Aorta (tissue), 5 donors: ENCODE measurements at regions not wholly inside any gene's neighbourhood (a gene's known extent, or its start where the extent isn't known, plus 50 kb on each side); places are given as distances from the start of the nearest gene placed in this dataset.

Experiments used
- ATAC-seq: fragments of 200-7000 bp; cut with Tn5 transposase; one replicate; pipeline ENCODE4 v1.9.1; 2022; ENCODE audit warnings: moderate library complexity; ENCODE audit not compliant: low FRiP score
- DNase-seq, 2 donors: peaks; one replicate each; pipeline ENCODE4 v3.0.0-alpha.2; 2020
- H3K27ac ChIP-seq, 2 donors: one replicate each; pipeline ENCODE4 v1.5.1; 2013; ENCODE audit warnings: low read length in 2 of 2, mild to moderate bottlenecking in 2 of 2, moderate library complexity in 2 of 2, control low read depth in 1 of 2, inconsistent platforms in 1 of 2, low read depth in 1 of 2
- H3K27me3 ChIP-seq, 2 donors: one replicate each; pipeline ENCODE4 v1.6.1; 2013; ENCODE audit warnings: control low read depth in 1 of 2, low read length in 1 of 2, mild to moderate bottlenecking in 1 of 2, moderate library complexity in 1 of 2; ENCODE audit not compliant: insufficient read depth in 2 of 2, control insufficient read depth in 1 of 2
- H3K36me3 ChIP-seq, 2 donors: one replicate each; pipeline ENCODE4 v1.6.1; 2013; ENCODE audit warnings: control low read depth in 1 of 2, low read length in 1 of 2, mild to moderate bottlenecking in 1 of 2; ENCODE audit not compliant: insufficient read depth in 2 of 2, control insufficient read depth in 1 of 2
- H3K4me1 ChIP-seq, 2 donors: one replicate each; pipeline ENCODE4 v1.6.1; 2013; ENCODE audit warnings: low read length in 2 of 2, control low read depth in 1 of 2, mild to moderate bottlenecking in 1 of 2, moderate library complexity in 1 of 2; ENCODE audit not compliant: insufficient read depth in 2 of 2, control insufficient read depth in 1 of 2
- H3K4me3 ChIP-seq, 2 donors: one replicate each; pipeline ENCODE4 v1.5.1; 2013; ENCODE audit warnings: low read length in 2 of 2, control low read depth in 1 of 2, mild to moderate bottlenecking in 1 of 2
- H3K9me3 ChIP-seq: one replicate; pipeline ENCODE4 v1.6.1; 2013; ENCODE audit warnings: mild to moderate bottlenecking, low read length; ENCODE audit not compliant: control insufficient read depth
- WGBS, 2 donors: extraction: QIAGEN DNeasy Blood & Tissue Kit; methylation state at CpG; one replicate each; pipeline ENCODE4 v1.1.7; 2013; 5-methylcytosine and 5-hydroxymethylcytosine counted together
- intact Hi-C, 2 donors: fragments of 100-400 bp; cut with DNase I; formaldehyde crosslinking; loops; one replicate each; pipeline versions ENCODE4 v1.14.2 to v1.15.0; 2022
- donor health status: healthy with polysubstance abuse.
- donor health status: Bipolar disorder and iron deficiency.
- donor health status: DM: no; HTN: no; CAD: no.
- donor health status: DM: no; HTN: no; CAD: no.
- donor health status: DM: yes; HTN: yes; CAD: no.

- DNase-seq (no peak), ATAC-seq (no peak)
- intact Hi-C loops: loop anchor here in 1 of 2 donors (5.0 kb wide), 1 partner anchor 96 kb away; no protein-coding TSS in a partner anchor
- no peak overlapping the region for H3K27ac ChIP-seq
- H3K4me1 ChIP-seq: peaks cover 4 to 16% of the 10 kb centered on the region in 2 donors
- no peaks in the 10 kb centered on the region for H3K9me3 ChIP-seq
- no peak overlapping the region for H3K4me3 ChIP-seq
- WGBS, 2 donors: 79% methylated on average over 6 of the region's 6 CpGs
- no peaks in the 10 kb centered on the region for H3K36me3 ChIP-seq
- no peaks in the 10 kb centered on the region for H3K27me3 ChIP-seq
Observed at GRCh38 chr10:43866712-43867111, 218.0 kb upstream of the ZNF32 start.

DNA sequence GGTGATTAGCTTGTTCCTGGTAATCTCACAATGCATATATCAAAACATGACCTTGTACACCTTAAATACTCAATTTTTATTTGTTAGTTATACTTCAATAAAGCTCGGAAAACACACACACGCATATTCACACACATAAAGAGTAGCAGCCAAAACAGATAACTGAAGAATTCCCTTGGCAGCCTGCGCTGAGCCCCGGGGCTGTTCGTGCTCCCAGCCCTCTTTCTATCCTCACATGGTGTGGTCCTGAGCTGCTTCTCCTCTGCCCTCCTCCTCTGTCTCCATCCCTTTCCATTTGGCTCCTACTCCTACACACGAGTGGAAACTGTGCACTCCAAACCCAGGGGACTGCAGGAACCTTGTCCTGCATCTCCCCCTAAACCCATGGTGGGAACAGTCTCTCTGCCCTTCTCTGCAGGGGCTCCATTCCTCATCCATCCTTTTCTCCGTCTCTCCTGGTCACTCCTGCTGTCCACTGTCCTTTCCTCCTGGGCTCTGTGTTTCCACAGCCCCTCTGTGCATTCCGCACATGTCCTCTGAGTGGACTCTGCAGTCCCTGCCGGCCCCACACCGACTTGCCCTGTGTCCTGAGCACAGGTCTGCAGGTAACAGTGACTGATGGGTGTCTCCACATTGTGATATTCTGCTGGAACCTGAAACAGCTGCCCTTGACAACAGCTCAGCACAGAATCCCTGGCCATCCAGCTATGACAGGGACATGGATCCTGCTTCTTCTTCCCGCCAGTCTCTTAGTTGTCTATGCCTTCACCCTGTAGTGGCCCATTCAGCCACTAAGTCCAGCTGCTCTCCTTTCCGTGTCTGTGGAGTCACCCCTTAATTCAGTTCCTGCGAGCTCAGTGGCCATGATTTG lies 216.8 kb upstream of the ZNF32 start:
- WGBS, 2 donors: 61 to 65% methylated on average over 13 of the region's 13 CpGs

DNA sequence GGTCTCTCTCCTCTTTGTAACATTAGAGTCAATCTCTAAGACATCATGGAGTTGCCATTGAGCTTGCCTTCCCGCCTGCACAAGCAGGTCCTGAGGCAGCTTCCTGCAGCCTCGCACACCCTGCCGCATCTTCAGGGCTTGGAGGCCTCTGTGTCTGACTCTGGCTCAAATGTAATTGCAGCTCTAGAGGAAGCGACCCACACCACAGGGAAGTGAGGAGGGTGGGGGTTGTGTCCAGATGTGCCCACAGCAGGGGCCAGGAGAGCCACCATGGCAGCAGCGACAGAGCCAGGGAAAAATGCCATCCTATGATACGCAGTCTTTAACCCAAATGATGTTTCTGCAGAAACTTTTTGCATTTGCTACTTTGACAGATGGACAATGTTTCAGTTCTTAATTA lies 216.0 kb upstream of the ZNF32 start:
- intact Hi-C loops: loop anchor here (5.0 kb wide), 4 partner anchors 37 to 172 kb away; no protein-coding TSS in a partner anchor
- H3K27me3 ChIP-seq: no peaks in the 10 kb centered on the region
- H3K27ac ChIP-seq: peak overlapping the region in 1 of 2 donors; percentile 73
- ATAC-seq (no peak), DNase-seq (no peak)
- no peaks in the 10 kb centered on the region for H3K9me3 ChIP-seq
- no peak overlapping the region for H3K4me3 ChIP-seq
- 93 to 97% methylated on average over 6 of the region's 6 CpGs for WGBS, 2 donors
- peaks cover 4 to 16% of the 10 kb centered on the region in 2 donors for H3K4me1 ChIP-seq
- H3K36me3 ChIP-seq: no peaks in the 10 kb centered on the region

More for the DNA sequence above, 216.8 kb upstream of the ZNF32 start:
- peaks cover 4 to 16% of the 10 kb centered on the region in 2 donors for H3K4me1 ChIP-seq
- no peak overlapping the region for H3K27ac ChIP-seq
- no peaks in the 10 kb centered on the region for H3K36me3 ChIP-seq
- intact Hi-C loops: loop anchor here in 1 of 2 donors (5.0 kb wide), 1 partner anchor 97 kb away; no protein-coding TSS in a partner anchor
- no peaks in the 10 kb centered on the region for H3K9me3 ChIP-seq
- no peak for ATAC-seq
- DNase-seq: no peak
- H3K4me3 ChIP-seq: no peak overlapping the region
- H3K27me3 ChIP-seq: no peaks in the 10 kb centered on the region

DNA sequence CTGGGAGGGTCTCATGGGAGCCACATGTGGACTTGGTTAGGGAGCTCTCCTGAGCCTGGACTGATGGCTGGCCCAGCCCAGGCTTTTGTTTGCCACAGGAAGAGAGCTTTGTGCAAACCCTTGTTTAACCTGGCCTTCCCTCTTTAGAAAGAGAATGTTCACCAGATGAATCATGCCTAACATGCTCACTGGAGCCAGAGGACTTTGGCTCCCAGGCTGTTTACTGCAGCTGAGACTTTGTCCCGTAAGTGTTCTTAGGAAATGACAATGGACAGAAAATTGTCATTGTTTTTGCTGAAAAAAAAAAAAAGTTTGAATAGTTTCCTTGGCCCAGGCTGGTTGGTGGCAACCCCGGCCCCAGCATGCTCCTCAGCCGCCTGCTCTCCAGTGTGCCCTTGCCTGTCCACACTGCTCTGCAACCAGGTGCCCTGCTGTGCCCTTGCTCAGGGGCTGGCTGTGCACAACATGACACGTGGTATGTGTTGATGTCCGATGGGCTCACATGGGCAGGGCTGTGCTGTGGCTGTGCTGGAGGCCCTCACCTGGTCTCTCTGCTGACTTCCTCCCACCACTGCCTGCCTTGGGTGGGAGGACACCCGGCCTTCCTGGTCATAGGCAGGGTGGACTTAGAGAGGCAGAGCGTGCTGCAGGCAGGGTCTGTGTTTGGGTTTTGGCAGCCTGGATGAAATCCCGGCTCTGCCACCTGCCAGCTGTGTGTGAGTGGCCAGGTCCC lies 215.3 kb upstream of the ZNF32 start:
- 18 to 22% methylated on average over 8 of the region's 8 CpGs for WGBS, 2 donors
- H3K27me3 ChIP-seq: no peaks in the 10 kb centered on the region
- ATAC-seq (peak; percentile 86), DNase-seq (peak in 1 of 2 donors; percentile 71)
- peaks cover 4 to 16% of the 10 kb centered on the region in 2 donors for H3K4me1 ChIP-seq
- intact Hi-C loops: loop anchor here (5.0 kb wide), 3 partner anchors 37 to 172 kb away; no protein-coding TSS in a partner anchor
- H3K9me3 ChIP-seq: no peaks in the 10 kb centered on the region
- peak overlapping the region; percentile 49 to 94 for H3K27ac ChIP-seq
- H3K36me3 ChIP-seq: no peaks in the 10 kb centered on the region
- no peak overlapping the region for H3K4me3 ChIP-seq

DNA sequence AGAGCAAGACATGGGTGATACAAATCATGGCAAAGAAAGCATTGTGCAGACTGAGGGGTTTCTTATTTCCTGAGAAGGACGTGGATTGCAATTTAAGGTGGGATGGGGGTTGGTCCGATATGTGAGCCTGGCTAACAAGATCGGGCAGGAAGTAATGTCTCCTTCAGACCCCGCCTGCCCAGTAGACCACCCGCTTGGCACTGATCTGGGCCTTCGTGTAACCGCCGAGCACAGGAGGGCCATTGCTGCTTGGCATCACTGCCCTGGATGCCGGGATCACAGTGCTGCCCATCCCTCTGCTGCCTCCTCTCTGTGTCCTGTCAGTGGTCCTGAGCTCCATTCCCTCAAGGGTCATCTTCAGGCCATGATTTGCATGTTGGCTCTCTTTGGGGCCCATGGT lies 214.6 kb upstream of the ZNF32 start:
- ATAC-seq (peak; percentile 3), DNase-seq (no peak)
- Histone ChIP-seq H3K36me3 (no peaks in the 10 kb centered on the region), H3K4me1 (peaks cover 4 to 16% of the 10 kb centered on the region in 2 donors), H3K27ac (peak overlapping the region; percentile 49 to 94), H3K9me3 (no peaks in the 10 kb centered on the region), H3K4me3 (no peak overlapping the region), H3K27me3 (no peaks in the 10 kb centered on the region)
- intact Hi-C loops: loop anchor here (5.0 kb wide), 3 partner anchors 36 to 171 kb away; no protein-coding TSS in a partner anchor
- WGBS, 2 donors: 96% methylated on average over 9 of the region's 9 CpGs

- Histone ChIP-seq H3K36me3 (no peaks in the 10 kb centered on the region), H3K4me1 (peaks cover 4 to 16% of the 10 kb centered on the region in 2 donors), H3K27ac (peak overlapping the region in 1 of 2 donors; percentile 94), H3K9me3 (no peaks in the 10 kb centered on the region), H3K27me3 (no peaks in the 10 kb centered on the region), H3K4me3 (no peak overlapping the region)
- ATAC-seq (no peak), DNase-seq (no peak)
- WGBS, 2 donors: 96 to 97% methylated on average over 5 of the region's 5 CpGs
- intact Hi-C loops: loop anchor here (5.0 kb wide), 3 partner anchors 35 to 170 kb away; no protein-coding TSS in a partner anchor
Observed at GRCh38 chr10:43862756-43863155, 214.1 kb upstream of the ZNF32 start.

DNA sequence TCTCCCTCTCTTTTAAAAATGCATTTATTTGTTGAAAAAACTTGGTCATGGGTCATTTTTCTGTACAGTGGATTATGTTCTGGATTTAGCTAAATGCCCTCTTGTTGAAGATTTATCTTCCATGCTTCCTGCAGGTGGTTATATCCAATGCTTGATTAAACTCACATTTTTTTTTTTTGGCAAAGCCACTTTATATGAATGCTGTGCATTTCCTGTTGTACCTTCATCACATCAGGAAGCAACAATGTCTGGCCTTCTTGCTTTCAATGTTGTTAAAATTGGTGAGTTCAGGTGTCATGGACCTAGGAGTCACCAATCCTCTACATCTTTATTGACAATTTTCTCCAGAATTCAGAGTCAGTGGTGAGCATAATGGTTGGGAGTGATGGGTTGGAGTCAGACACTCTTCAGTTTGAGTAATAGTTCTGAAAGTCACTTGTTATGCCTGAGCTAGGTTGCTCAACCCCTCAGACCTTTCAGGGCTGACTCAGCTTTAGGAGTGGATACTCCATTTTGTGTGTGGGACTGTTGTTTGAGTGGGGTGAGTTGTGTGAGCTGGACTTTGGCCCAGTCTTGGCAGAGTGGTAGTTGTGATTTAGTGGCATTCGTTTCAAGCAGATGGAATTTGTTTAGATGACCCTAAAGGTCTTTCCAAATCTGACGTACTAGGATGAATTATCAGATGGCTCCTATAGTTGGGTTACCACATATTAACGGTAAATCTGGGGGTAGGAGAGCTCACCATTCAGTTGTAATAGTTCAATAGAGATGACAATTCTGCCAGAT lies 213.5 kb upstream of the ZNF32 start:
- 15 to 28% methylated on average over 3 of the region's 3 CpGs for WGBS, 2 donors
- H3K27me3 ChIP-seq: no peaks in the 10 kb centered on the region
- peaks cover 4 to 16% of the 10 kb centered on the region in 2 donors for H3K4me1 ChIP-seq
- ATAC-seq (no peak), DNase-seq (peak in 1 of 2 donors; percentile 78)
- H3K9me3 ChIP-seq: no peaks in the 10 kb centered on the region
- intact Hi-C loops: loop anchor here (5.0 kb wide), 3 partner anchors 35 to 170 kb away; no protein-coding TSS in a partner anchor
- no peaks in the 10 kb centered on the region for H3K36me3 ChIP-seq
- no peak overlapping the region for H3K4me3 ChIP-seq
- H3K27ac ChIP-seq: peak overlapping the region in 1 of 2 donors; percentile 34

GRCh38 chr10:43859016-43859525 lies 210.4 kb upstream of the ZNF32 start:
- 87 to 93% methylated on average over 6 of the region's 6 CpGs for WGBS, 2 donors
- ATAC-seq (no peak), DNase-seq (no peak)
- H3K36me3 ChIP-seq: no peaks in the 10 kb centered on the region
- no peak overlapping the region for H3K27ac ChIP-seq
- peaks cover 4 to 16% of the 10 kb centered on the region in 2 donors for H3K4me1 ChIP-seq
- no peaks in the 10 kb centered on the region for H3K9me3 ChIP-seq
- no peaks in the 10 kb centered on the region for H3K27me3 ChIP-seq
- H3K4me3 ChIP-seq: no peak overlapping the region
- intact Hi-C loops: no loop called here
